Myocyte (in vitro differentiated cells): ENCODE measurements at regions not wholly inside any gene's neighbourhood (a gene's known extent, or its start where the extent isn't known, plus 50 kb on each side); places are given as distances from the start of the nearest gene placed in this dataset.

Source experiments
- DNase-seq: peaks from one replicate; pipeline ENCODE4 v3.0.0-alpha.2; 2012; ENCODE audit warnings: low read depth

GRCh38 chr13:37942929-37943328 lies 73.4 kb upstream of the TRPC4 start:
- DNase-seq: no peak

- no peak for DNase-seq
Measured at GRCh38 chr13:37934339-37935191, 65.0 kb upstream of the TRPC4 start.

- no peak for DNase-seq
Measured at GRCh38 chr13:37929308-37929707, 59.7 kb upstream of the TRPC4 start.

- DNase-seq: no peak
Measured at GRCh38 chr13:37927561-37927960, 58.0 kb upstream of the TRPC4 start.

GRCh38 chr13:37925878-37926473 lies 56.4 kb upstream of the TRPC4 start:
- no peak for DNase-seq

- no peak for DNase-seq
Measured at GRCh38 chr13:37923236-37923635, 53.7 kb upstream of the TRPC4 start.

GRCh38 chr13:37919329-37919880 lies 49.8 kb upstream of the TRPC4 start:
- DNase-seq: no peak
